GM19099 (cell line): ENCODE measurements at regions not wholly inside any gene's neighbourhood (a gene's known extent, or its start where the extent isn't known, plus 50 kb on each side); places are given as distances from the start of the nearest gene placed in this dataset.

Experiments
- POLR2A ChIP-seq: IDR thresholded peaks from 3 replicates; pipeline ENCODE4 v1.6.1; 2011; ENCODE audit warnings: low read depth; ENCODE audit not compliant: insufficient read length; ENCODE audit errors: extremely low read depth

GRCh38 chr13:103517066-103517767, 451.0 kb upstream of the SLC10A2 start:
- TF ChIP-seq POLR2A: no peak

DNA sequence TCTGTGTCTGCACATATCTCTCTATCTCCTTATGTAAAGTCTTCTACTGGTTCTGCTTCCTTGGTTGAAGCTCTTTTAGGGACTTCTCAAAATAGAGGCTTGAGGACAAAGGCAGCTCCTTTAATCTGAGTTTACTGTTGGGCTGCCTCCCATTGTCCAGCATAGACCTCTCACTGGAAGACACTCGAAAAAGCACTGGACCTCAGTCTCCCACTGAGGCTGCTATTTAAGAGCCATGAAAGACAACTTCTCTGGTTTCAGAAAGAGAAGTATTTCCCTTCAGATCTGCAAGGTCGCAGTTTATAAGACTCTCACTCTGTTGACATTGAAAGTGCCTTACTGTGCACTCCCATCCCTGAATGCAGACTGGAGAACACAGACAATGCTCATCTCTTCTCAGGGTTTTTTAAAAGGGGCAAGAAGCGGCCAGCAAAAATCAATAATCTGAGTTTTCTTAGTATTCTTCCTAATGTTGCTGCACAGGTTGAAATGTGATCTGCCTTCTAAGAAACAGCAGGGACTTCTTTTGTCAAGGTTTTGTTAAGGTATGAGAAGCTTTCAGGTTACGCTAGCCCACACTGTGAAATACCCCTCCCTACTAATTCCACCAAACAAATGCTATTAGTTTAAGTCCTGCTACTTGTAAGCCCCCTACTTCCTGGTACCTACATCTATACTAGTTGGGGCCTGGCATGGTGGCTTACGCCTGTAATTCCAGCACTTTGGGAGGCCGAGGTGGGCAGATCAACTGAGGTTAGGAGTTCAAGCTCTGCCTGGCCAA, 450.0 kb upstream of the SLC10A2 start:
- no peak for TF ChIP-seq POLR2A

GRCh38 chr13:103515410-103515809, 449.2 kb upstream of the SLC10A2 start:
- no peak for TF ChIP-seq POLR2A

DNA sequence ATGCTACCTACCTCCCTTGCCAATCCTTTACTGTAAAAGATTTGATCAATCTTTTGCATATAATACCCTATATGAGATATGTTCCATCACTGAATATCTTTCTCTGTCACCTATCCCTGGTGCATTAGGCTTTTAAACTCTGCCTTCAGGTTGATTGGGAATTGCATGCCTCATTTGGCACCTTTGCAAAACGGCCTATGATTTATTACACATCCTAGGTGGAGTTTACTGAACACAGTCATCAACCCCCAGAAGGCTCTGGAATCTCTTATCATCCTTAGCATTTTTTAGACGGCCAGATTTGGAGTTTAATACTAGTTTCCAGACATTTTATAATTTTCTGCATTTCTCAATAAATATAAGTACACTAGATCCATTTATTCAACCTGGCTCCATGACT, 448.4 kb upstream of the SLC10A2 start:
- TF ChIP-seq POLR2A: no peak

GRCh38 chr13:103514188-103514587, 448.0 kb upstream of the SLC10A2 start:
- TF ChIP-seq POLR2A: no peak

DNA sequence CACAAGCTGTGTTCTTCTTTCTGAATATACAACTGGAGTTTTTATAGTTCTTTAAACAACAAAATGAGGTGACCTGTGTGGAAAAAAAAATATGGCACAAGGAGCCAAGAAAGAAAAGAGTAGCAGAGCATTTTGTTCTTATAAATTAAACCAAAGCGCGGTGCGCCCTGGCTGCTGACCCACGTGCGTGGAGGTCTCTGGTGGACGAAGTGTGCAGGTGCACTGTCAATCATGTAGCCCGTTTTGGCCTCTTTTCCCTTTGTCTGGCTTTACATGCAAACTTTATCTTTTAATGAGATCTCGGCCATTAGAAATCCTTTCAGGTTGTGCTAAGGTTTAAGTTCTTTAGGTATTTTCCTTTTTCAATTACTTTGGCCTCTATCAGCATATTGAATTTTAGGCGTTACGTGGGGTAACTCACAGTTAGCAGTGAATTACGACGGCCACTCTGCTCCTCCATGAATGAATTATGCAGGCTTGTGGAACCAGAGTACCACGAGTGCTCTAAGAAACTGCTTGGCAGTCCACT, 443.9 kb upstream of the SLC10A2 start:
- no peak for TF ChIP-seq POLR2A

DNA sequence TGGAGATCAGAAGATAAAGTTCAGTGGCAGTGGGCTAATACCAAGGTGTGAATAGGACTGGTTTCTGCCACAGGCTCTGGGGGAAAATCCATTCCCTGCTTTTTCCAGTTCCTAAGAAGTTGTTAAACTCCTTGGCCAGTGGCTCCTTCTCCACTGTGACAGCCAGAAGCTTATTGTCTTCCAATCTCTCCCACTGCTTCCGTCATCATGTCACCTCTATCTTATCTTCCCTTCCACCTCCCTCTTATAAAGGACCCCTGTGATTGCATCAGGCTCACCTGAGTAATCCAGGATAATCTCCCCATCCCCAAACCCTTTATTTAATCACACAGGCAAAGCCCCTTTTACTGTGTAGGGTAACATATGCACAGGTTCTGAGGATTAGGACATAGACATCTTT, 431.2 kb upstream of the SLC10A2 start:
- no peak for TF ChIP-seq POLR2A

GRCh38 chr13:103487841-103488240, 421.6 kb upstream of the SLC10A2 start:
- no peak for TF ChIP-seq POLR2A

- TF ChIP-seq POLR2A: no peak
These were observed 406.9 kb upstream of the SLC10A2 start for GRCh38 chr13:103473081-103473480.

DNA sequence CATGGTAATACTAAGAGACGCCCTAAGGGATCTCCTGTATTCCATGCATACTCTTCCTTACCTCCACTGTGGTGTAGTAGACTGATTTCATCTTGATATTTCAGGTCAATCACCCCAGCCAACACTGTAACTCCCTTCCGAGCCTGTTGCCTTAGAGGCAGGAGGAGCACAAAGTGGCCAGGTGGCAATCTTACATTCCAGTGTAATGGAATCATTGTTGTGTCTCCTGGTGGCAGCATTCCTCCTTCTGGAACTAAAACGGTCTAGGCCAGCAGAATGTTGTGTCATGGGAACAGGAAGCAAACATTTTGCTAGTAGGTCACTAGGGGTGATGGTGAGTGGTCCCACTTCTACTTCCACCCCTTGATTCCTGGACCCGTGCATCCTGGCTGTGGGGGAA, 405.7 kb upstream of the SLC10A2 start:
- TF ChIP-seq POLR2A: no peak

DNA sequence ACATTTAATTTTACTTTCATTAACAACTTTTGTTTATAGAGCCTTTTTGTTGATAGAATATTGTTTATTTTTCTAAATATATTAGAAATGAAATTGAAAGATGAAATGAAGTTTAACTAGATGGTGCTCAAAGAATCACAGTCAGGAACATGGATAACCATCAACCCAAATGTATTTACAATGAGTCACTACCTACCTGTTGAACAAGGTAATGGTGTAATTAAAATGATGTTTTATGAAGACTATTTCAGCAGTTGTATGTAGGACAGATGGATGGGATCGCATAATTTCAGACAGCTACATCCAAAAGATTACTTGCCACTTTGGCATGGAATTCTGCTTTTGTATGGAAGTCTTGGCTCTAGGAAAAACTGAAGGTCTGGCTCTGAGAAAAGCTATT, 403.6 kb upstream of the SLC10A2 start:
- TF ChIP-seq POLR2A: no peak

DNA sequence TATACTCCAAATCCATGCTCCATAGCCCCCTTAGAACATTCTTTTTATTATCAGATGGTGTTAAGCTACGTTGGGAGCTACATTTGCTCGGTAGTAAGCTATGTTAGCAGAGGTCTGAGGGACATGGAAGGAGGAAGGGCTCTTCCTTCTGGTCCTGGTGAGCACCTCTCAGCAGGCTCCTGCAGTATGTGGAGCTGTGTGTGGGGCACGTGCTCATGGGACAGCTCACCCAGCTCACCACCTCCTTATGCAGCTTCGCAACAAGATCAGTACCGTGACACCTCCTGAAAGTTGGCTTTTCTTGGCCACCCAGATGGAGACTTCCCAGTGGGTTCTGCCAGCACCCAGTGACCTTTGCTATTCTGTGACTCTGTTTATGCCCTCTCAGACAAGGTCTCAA, 400.5 kb upstream of the SLC10A2 start:
- TF ChIP-seq POLR2A: no peak

- TF ChIP-seq POLR2A: no peak
These were observed 385.4 kb upstream of the SLC10A2 start for GRCh38 chr13:103451656-103452055.

DNA sequence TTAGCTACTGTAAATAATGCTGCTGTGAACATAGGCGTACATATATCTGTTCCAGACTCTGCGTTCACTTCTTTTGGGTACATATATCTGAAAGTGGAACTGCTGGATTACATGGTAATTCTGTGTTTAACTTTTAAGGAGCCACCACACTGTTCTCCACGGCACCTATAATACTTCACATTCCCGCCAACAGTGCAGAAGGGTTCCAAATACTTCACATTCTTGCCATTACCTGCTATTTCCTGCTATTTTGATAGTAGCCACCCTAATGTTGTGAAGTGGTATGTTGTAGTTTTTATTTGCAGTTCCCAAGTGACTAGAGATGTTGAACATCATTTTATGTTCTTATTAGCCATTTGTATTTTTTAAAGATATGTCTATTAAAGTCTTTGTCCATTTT, 377.4 kb upstream of the SLC10A2 start:
- no peak for TF ChIP-seq POLR2A

DNA sequence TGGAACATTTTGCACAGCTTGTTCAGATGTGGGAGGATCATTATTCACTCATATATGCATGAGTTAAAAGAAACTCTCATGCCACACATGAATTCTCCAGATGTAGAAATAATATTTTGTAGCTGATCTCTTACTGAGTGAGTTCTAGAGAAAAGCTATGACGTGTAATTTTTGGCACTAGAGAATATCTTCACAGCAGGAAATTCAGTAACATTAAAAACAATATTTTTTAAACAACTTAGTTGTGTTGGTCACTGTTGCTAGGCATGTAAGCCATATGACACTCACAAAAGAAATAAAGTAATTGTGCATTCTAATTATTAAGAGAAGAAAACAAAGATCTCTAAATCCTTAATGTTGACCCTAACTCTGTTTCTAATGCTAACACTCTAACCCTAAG, 371.4 kb upstream of the SLC10A2 start:
- no peak for TF ChIP-seq POLR2A

DNA sequence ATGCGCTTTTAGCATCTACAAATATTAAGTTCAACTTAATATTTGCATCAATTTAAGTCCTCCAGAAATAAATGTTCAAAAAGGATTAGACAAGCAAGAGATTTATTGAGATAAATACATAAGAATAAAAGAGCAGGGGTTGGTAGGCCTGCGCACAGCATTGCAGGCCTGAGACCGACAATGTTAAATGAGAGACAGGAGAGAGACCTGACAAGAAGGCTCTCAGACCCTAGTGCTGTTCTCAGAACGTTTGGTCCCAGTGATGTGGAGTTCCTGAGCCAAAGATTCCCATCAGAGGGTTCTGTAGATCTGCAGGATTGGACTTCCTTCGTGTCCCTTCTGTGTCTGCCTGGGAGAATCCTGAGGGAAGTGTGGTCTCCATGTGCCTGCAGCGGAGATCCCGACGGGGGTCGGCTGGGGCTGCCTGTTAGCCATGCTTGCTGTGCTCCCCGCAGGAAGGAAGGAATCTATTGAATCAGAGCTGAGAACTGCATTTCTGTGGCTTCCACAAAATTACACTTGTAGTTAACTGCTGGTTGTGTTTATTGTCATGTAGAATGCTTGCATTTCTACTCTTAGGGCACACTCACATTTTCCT, 369.9 kb upstream of the SLC10A2 start:
- no peak for TF ChIP-seq POLR2A
